ENCODE measurements at regions not wholly inside any gene's neighbourhood (a gene's known extent, or its start where the extent isn't known, plus 50 kb on each side); places are given as distances from the start of the nearest gene placed in this dataset.

DNA sequence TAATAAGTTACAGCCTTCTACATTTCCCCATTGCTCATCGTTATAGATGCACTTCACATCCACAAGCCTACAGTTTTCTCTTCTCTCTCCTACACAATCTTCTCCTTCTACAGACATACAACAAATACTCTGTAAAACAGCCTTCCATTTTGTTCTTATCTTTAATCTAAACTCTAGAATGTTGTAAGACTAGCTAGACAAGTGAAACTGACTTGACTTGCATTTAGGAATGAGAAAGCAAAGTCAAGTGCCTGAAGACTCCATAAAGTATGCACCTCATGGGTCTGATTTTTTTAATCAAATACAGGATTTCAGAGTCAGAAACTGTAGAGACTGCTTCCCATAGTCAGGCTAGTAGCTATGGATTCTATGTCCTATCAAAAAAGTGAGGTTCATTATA lies 190.3 kb downstream of the KLHL28 start:
- Histone ChIP-seq H3K9me2 (ENCODE audit: insufficient read depth, low read length) (no peaks in the 10 kb centered on the region), H3K79me2 (ENCODE audit: insufficient read depth, low read depth, low read length) (no peaks in the 10 kb centered on the region), H3K4me1 (ENCODE audit: insufficient read depth, low read length, poor library complexity, severe bottlenecking) (no peaks in the 10 kb centered on the region), H3K36me3 (ENCODE audit: insufficient read depth, low read length) (no peaks in the 10 kb centered on the region), H3K9me3 (ENCODE audit: low read length) (no peaks in the 10 kb centered on the region), H3K4me3 (ENCODE audit: low read depth, low read length, poor library complexity, severe bottlenecking) (no peak overlapping the region), H3K27ac (ENCODE audit: low read depth, low read length, poor library complexity, severe bottlenecking) (no peak overlapping the region), H4K20me1 (ENCODE audit: insufficient read depth, low read length) (no peaks in the 10 kb centered on the region), H2AFZ (ENCODE audit: low read length) (no peak overlapping the region), H3K4me2 (ENCODE audit: low read length) (no peak overlapping the region)
- CTCF ChIA-PET (ENCODE audit: unreplicated experiment) = no interaction called here
- DNase-seq (ENCODE audit: low spot score) = no peak
- TF ChIP-seq EZH2phosphoT487 (IDR thresholded peaks at IDR 0.05; ENCODE audit: borderline replicate concordance, low read depth, low read length) = no peak
- TF ChIP-seq, protein P1, sequence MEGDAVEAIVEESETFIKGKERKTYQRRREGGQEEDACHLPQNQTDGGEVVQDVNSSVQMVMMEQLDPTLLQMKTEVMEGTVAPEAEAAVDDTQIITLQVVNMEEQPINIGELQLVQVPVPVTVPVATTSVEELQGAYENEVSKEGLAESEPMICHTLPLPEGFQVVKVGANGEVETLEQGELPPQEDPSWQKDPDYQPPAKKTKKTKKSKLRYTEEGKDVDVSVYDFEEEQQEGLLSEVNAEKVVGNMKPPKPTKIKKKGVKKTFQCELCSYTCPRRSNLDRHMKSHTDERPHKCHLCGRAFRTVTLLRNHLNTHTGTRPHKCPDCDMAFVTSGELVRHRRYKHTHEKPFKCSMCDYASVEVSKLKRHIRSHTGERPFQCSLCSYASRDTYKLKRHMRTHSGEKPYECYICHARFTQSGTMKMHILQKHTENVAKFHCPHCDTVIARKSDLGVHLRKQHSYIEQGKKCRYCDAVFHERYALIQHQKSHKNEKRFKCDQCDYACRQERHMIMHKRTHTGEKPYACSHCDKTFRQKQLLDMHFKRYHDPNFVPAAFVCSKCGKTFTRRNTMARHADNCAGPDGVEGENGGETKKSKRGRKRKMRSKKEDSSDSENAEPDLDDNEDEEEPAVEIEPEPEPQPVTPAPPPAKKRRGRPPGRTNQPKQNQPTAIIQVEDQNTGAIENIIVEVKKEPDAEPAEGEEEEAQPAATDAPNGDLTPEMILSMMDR (conservative IDR thresholded peaks at IDR 0.05; ENCODE audit: low read length) = no peak
- BruUV-seq (replicated peaks) = no TSS peak
- POLR2A ChIA-PET = no interaction called here
- intact Hi-C loops (cut with micrococcal nuclease; ENCODE audit: unreplicated experiment) = no loop called here

DNA sequence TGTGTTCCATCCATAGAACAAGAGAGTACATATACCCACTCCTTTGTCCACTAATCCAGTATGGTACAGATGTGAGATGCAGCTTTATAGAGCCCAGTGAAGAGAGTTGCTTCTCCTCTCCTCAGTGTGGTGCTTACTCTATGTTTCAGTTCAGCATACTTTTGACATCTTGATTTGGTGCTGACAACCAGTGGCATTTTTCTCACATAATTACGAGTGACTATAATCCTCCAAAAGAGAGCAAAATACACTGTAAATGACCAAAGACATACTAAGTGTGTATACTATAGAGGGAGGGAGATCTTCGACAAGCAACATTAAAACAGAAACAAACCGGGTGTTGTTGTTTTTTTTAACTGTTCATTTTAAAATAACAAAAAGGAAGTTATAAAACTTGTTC lies 191.5 kb downstream of the KLHL28 start:
- Histone ChIP-seq H3K4me1 (ENCODE audit: insufficient read depth, low read length, poor library complexity, severe bottlenecking) (no peaks in the 10 kb centered on the region), H2AFZ (ENCODE audit: low read length) (no peak overlapping the region), H3K79me2 (ENCODE audit: insufficient read depth, low read depth, low read length) (no peaks in the 10 kb centered on the region), H3K4me2 (ENCODE audit: low read length) (no peak overlapping the region), H4K20me1 (ENCODE audit: insufficient read depth, low read length) (no peaks in the 10 kb centered on the region), H3K9me2 (ENCODE audit: insufficient read depth, low read length) (no peaks in the 10 kb centered on the region), H3K4me3 (ENCODE audit: low read depth, low read length, poor library complexity, severe bottlenecking) (no peak overlapping the region), H3K36me3 (ENCODE audit: insufficient read depth, low read length) (no peaks in the 10 kb centered on the region), H3K27ac (ENCODE audit: low read depth, low read length, poor library complexity, severe bottlenecking) (no peak overlapping the region), H3K9me3 (ENCODE audit: low read length) (no peaks in the 10 kb centered on the region)
- ChIA-PET POLR2A (no interaction called here), CTCF (ENCODE audit: unreplicated experiment) (no interaction called here)
- no peak for TF ChIP-seq EZH2phosphoT487 (IDR thresholded peaks at IDR 0.05; ENCODE audit: borderline replicate concordance, low read depth, low read length)
- TF ChIP-seq, protein P1 (conservative IDR thresholded peaks at IDR 0.05; ENCODE audit: low read length) = no peak
- no TSS peak for BruUV-seq (replicated peaks)
- no peak for DNase-seq (ENCODE audit: low spot score)
- intact Hi-C loops (cut with micrococcal nuclease; ENCODE audit: unreplicated experiment) = no loop called here

DNA sequence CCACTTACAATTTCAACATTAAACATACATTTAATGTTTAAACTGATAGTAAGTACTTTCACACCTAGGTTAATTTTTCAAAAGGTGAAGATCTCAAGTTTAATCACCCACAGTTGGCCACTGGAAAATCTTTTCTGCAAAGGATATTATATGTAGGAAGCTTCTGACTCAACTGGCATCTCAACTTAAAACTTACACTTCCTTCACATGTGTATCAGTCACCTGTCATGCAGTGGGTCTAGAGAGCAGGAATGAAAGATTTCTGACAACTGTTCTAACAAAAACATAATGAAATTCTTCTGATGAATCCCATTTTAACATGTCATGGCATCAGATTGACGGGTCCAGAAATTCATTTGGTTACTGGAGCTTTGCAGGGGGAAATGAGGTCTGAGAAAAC lies 192.8 kb downstream of the KLHL28 start:
- no peak overlapping the region for H3K4me2 ChIP-seq (ENCODE audit: low read length)
- no TSS peak for BruUV-seq (replicated peaks)
- no peaks in the 10 kb centered on the region for H3K9me2 ChIP-seq (ENCODE audit: insufficient read depth, low read length)
- CTCF ChIA-PET (ENCODE audit: unreplicated experiment) = no interaction called here
- H3K9me3 ChIP-seq (ENCODE audit: low read length) = no peaks in the 10 kb centered on the region
- no peak for DNase-seq (ENCODE audit: low spot score)
- H3K4me1 ChIP-seq (ENCODE audit: insufficient read depth, low read length, poor library complexity, severe bottlenecking) = no peaks in the 10 kb centered on the region
- H3K27ac ChIP-seq (ENCODE audit: low read depth, low read length, poor library complexity, severe bottlenecking) = no peak overlapping the region
- intact Hi-C loops (cut with micrococcal nuclease; ENCODE audit: unreplicated experiment) = no loop called here
- no peaks in the 10 kb centered on the region for H4K20me1 ChIP-seq (ENCODE audit: insufficient read depth, low read length)
- no peaks in the 10 kb centered on the region for H3K79me2 ChIP-seq (ENCODE audit: insufficient read depth, low read depth, low read length)
- POLR2A ChIA-PET = no interaction called here
- TF ChIP-seq, protein P1 (conservative IDR thresholded peaks at IDR 0.05; ENCODE audit: low read length) = no peak
- TF ChIP-seq EZH2phosphoT487 (IDR thresholded peaks at IDR 0.05; ENCODE audit: borderline replicate concordance, low read depth, low read length) = no peak
- no peaks in the 10 kb centered on the region for H3K36me3 ChIP-seq (ENCODE audit: insufficient read depth, low read length)
- H2AFZ ChIP-seq (ENCODE audit: low read length) = no peak overlapping the region
- no peak overlapping the region for H3K4me3 ChIP-seq (ENCODE audit: low read depth, low read length, poor library complexity, severe bottlenecking)

Measured in OCI-LY7 (cell line).